HepG2 (cell line): ENCODE measurements at regions not wholly inside any gene's neighbourhood (a gene's known extent, or its start where the extent isn't known, plus 50 kb on each side); places are given as distances from the start of the nearest gene placed in this dataset.

ENCODE experiments used
- CEBPG ChIP-seq: IDR thresholded peaks from 2 replicates; pipeline ENCODE4 v1.6.1; 2016
- DPF2 ChIP-seq: sonication (generic); formaldehyde crosslinking; IDR thresholded peaks from 2 replicates; pipeline ENCODE4 v1.4.0; 2020; ENCODE audit warnings: mild to moderate bottlenecking, low read depth, missing genetic modification reagents, borderline replicate concordance
- HOXA3 ChIP-seq: sonication (generic); formaldehyde crosslinking; IDR thresholded peaks from 2 replicates; pipeline ENCODE4 v1.5.0; 2020; ENCODE audit warnings: missing genetic modification reagents
- JUN ChIP-seq: sonication (generic); formaldehyde crosslinking; IDR thresholded peaks from 2 replicates; pipeline ENCODE4 v1.4.0; 2020; ENCODE audit warnings: mild to moderate bottlenecking, missing genetic modification reagents
- KAT8 ChIP-seq: IDR thresholded peaks from 2 replicates; pipeline ENCODE4 v1.6.1; 2016; ENCODE audit warnings: missing genetic modification reagents, missing compliant biosample characterization
- KDM1A ChIP-seq: IDR thresholded peaks from 2 replicates; pipeline ENCODE4 v1.6.1; 2016; ENCODE audit warnings: missing compliant biosample characterization
- XRCC5 ChIP-seq: fragments of 200-400 bp; formaldehyde crosslinking; optimal IDR thresholded peaks from 2 replicates; pipeline ENCODE3; 2017; ENCODE audit warnings: mild to moderate bottlenecking, low read length
- ZMAT3 ChIP-seq: sonication (generic); formaldehyde crosslinking; conservative IDR thresholded peaks from 2 replicates; pipeline ENCODE4 v1.7.0; 2021; ENCODE audit warnings: missing genetic modification reagents
- ZNF556 ChIP-seq: sonication (generic); formaldehyde crosslinking; IDR thresholded peaks from 2 replicates; pipeline ENCODE4 v1.4.0; 2020; ENCODE audit warnings: mild to moderate bottlenecking, missing genetic modification reagents, borderline replicate concordance
- ZNF572 ChIP-seq: sonication (generic); formaldehyde crosslinking; IDR thresholded peaks from 2 replicates; pipeline ENCODE4 v1.5.1; 2020; ENCODE audit warnings: mild to moderate bottlenecking, missing genetic modification reagents
- ZNF614 ChIP-seq: IDR thresholded peaks from 2 replicates; pipeline ENCODE4 v1.6.1; 2018; ENCODE audit warnings: missing biosample characterization, missing genetic modification reagents, inconsistent platforms, borderline replicate concordance
- ZNF672 ChIP-seq: sonication (generic); formaldehyde crosslinking; IDR thresholded peaks from 2 replicates; pipeline ENCODE4 v1.8.1; 2022; ENCODE audit warnings: missing genetic modification reagents
- ZNF7 ChIP-seq: IDR thresholded peaks from 2 replicates; pipeline ENCODE4 v1.6.1; 2016; ENCODE audit warnings: missing biosample characterization, missing genetic modification reagents
- TF ChIP-seq, protein P1 (sequence below): sonication (generic); formaldehyde crosslinking; IDR thresholded peaks from 2 replicates; pipeline ENCODE4 v1.4.0; 2020; ENCODE audit warnings: mild to moderate bottlenecking, missing genetic modification reagents, borderline replicate concordance
- TF ChIP-seq, protein P2 (sequence below), 2 experiments: sonication (generic) in 1 of 2; formaldehyde crosslinking in 1 of 2; IDR thresholded peaks; 2 replicates each; pipeline versions ENCODE4 v1.6.1 to v1.9.0; 2014 to 2022; ENCODE audit warnings: antibody characterized with exemption in 1 of 2, borderline replicate concordance in 1 of 2, inconsistent platforms in 1 of 2, low read depth in 1 of 2, missing genetic modification reagents in 1 of 2
- TF ChIP-seq, protein P3 (sequence below): sonication (generic); formaldehyde crosslinking; IDR thresholded peaks from 2 replicates; pipeline ENCODE4 v1.9.0; 2022; ENCODE audit warnings: low read depth, missing genetic modification reagents

DNA sequence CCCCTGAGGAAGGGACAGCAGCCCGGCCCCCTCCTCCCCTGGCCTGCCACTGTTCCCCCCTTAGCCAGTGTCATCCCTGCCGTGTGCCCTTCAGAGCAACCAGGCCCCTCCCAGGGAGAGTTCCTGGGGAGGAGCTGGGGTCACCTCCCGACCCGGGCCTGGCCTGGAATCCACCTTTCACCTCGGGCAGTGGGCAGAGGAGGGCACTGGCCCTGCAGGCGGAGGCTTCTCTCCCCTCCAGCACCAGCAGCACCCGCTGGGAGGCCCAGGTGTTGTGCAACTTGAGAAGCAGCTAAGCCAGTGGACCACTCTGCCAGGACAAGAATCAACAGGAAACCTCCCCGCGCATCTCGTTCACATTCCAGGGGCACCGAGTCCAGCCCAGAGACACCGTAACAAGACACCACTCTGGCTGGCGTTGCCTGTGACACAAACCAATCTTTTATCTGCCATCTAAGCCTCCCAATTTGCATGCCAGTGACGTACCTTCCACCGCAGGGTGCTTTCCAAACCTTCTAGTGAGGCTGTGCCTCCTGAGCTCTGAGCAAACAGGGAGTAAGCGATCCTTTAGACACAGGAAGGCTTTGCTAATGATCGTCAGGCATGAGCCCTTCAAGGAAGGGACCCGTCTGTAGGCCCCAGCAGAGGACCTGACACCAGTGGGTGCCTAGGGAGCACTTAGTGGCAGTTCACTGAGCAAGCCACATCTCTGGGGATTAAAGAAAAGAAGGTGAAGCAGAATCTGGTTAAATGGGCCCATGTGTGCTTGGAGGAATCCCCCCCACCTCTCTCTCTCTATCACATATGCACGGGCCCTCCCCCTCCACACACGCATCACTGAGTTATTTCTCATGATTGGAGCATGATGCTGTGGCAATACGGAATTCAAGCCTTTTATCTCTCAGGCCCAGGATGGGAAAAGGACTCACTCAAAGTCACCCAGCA, 98.9 kb upstream of the TLE3 start (continued):
- TF ChIP-seq, protein P1, sequence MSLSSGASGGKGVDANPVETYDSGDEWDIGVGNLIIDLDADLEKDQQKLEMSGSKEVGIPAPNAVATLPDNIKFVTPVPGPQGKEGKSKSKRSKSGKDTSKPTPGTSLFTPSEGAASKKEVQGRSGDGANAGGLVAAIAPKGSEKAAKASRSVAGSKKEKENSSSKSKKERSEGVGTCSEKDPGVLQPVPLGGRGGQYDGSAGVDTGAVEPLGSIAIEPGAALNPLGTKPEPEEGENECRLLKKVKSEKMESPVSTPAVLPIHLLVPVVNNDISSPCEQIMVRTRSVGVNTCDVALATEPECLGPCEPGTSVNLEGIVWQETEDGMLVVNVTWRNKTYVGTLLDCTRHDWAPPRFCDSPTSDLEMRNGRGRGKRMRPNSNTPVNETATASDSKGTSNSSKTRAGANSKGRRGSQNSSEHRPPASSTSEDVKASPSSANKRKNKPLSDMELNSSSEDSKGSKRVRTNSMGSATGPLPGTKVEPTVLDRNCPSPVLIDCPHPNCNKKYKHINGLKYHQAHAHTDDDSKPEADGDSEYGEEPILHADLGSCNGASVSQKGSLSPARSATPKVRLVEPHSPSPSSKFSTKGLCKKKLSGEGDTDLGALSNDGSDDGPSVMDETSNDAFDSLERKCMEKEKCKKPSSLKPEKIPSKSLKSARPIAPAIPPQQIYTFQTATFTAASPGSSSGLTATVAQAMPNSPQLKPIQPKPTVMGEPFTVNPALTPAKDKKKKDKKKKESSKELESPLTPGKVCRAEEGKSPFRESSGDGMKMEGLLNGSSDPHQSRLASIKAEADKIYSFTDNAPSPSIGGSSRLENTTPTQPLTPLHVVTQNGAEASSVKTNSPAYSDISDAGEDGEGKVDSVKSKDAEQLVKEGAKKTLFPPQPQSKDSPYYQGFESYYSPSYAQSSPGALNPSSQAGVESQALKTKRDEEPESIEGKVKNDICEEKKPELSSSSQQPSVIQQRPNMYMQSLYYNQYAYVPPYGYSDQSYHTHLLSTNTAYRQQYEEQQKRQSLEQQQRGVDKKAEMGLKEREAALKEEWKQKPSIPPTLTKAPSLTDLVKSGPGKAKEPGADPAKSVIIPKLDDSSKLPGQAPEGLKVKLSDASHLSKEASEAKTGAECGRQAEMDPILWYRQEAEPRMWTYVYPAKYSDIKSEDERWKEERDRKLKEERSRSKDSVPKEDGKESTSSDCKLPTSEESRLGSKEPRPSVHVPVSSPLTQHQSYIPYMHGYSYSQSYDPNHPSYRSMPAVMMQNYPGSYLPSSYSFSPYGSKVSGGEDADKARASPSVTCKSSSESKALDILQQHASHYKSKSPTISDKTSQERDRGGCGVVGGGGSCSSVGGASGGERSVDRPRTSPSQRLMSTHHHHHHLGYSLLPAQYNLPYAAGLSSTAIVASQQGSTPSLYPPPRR (CRISPR knock-in tag) = peak; percentile 53; the same call in 1 of the 2 replicates
- TF ChIP-seq ZMAT3 (0 out of 2 replicates have a peak, but pooled peaks have one; percentile 36), DPF2 (CRISPR knock-in tag) (peak; percentile 32; the same call in 1 of the 2 replicates), JUN (peak; percentile 15; the same call in 1 of the 2 replicates), ZNF672 (CRISPR knock-in tag) (no peak), ZNF572 (CRISPR knock-in tag) (0 out of 2 replicates have a peak, but pooled peaks have one; percentile 66), ZNF556 (CRISPR knock-in tag) (peak; percentile 47), KAT8 (CRISPR knock-in tag) (0 out of 2 replicates have a peak, but pooled peaks have one; percentile 26), ZNF614 (no peak), CEBPG (CRISPR knock-in tag) (peak; percentile 91), ZNF7 (CRISPR knock-in tag) (no peak), XRCC5 (no peak), KDM1A (no peak), HOXA3 (CRISPR knock-in tag) (peak; percentile 34; the same call in 1 of the 2 replicates)
- TF ChIP-seq, protein P2, sequence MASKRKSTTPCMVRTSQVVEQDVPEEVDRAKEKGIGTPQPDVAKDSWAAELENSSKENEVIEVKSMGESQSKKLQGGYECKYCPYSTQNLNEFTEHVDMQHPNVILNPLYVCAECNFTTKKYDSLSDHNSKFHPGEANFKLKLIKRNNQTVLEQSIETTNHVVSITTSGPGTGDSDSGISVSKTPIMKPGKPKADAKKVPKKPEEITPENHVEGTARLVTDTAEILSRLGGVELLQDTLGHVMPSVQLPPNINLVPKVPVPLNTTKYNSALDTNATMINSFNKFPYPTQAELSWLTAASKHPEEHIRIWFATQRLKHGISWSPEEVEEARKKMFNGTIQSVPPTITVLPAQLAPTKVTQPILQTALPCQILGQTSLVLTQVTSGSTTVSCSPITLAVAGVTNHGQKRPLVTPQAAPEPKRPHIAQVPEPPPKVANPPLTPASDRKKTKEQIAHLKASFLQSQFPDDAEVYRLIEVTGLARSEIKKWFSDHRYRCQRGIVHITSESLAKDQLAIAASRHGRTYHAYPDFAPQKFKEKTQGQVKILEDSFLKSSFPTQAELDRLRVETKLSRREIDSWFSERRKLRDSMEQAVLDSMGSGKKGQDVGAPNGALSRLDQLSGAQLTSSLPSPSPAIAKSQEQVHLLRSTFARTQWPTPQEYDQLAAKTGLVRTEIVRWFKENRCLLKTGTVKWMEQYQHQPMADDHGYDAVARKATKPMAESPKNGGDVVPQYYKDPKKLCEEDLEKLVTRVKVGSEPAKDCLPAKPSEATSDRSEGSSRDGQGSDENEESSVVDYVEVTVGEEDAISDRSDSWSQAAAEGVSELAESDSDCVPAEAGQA (IDR thresholded peaks at IDR 0.05; ENCODE audit: low read depth) = no peak
- TF ChIP-seq, protein P2 (CRISPR knock-in tag; IDR thresholded peaks at IDR 0.05; ENCODE audit: borderline replicate concordance) = no peak
- TF ChIP-seq, protein P3, sequence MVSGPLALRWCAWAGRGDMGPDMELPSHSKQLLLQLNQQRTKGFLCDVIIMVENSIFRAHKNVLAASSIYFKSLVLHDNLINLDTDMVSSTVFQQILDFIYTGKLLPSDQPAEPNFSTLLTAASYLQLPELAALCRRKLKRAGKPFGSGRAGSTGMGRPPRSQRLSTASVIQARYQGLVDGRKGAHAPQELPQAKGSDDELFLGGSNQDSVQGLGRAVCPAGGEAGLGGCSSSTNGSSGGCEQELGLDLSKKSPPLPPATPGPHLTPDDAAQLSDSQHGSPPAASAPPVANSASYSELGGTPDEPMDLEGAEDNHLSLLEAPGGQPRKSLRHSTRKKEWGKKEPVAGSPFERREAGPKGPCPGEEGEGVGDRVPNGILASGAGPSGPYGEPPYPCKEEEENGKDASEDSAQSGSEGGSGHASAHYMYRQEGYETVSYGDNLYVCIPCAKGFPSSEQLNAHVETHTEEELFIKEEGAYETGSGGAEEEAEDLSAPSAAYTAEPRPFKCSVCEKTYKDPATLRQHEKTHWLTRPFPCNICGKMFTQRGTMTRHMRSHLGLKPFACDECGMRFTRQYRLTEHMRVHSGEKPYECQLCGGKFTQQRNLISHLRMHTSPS (CRISPR knock-in tag) = peak; percentile 96
